Aorta (tissue), 5 donors: ENCODE measurements at regions not wholly inside any gene's neighbourhood (a gene's known extent, or its start where the extent isn't known, plus 50 kb on each side); places are given as distances from the start of the nearest gene placed in this dataset.

ENCODE experiments used
- ATAC-seq: fragments of 200-7000 bp; cut with Tn5 transposase; one replicate; pipeline ENCODE4 v1.9.1; 2022; ENCODE audit warnings: moderate library complexity; ENCODE audit not compliant: low FRiP score
- DNase-seq, 2 donors: peaks; one replicate each; pipeline ENCODE4 v3.0.0-alpha.2; 2020
- H3K27ac ChIP-seq, 2 donors: one replicate each; pipeline ENCODE4 v1.5.1; 2013; ENCODE audit warnings: low read length in 2 of 2, mild to moderate bottlenecking in 2 of 2, moderate library complexity in 2 of 2, control low read depth in 1 of 2, inconsistent platforms in 1 of 2, low read depth in 1 of 2
- H3K27me3 ChIP-seq, 2 donors: one replicate each; pipeline ENCODE4 v1.6.1; 2013; ENCODE audit warnings: control low read depth in 1 of 2, low read length in 1 of 2, mild to moderate bottlenecking in 1 of 2, moderate library complexity in 1 of 2; ENCODE audit not compliant: insufficient read depth in 2 of 2, control insufficient read depth in 1 of 2
- H3K36me3 ChIP-seq, 2 donors: one replicate each; pipeline ENCODE4 v1.6.1; 2013; ENCODE audit warnings: control low read depth in 1 of 2, low read length in 1 of 2, mild to moderate bottlenecking in 1 of 2; ENCODE audit not compliant: insufficient read depth in 2 of 2, control insufficient read depth in 1 of 2
- H3K4me1 ChIP-seq, 2 donors: one replicate each; pipeline ENCODE4 v1.6.1; 2013; ENCODE audit warnings: low read length in 2 of 2, control low read depth in 1 of 2, mild to moderate bottlenecking in 1 of 2, moderate library complexity in 1 of 2; ENCODE audit not compliant: insufficient read depth in 2 of 2, control insufficient read depth in 1 of 2
- H3K4me3 ChIP-seq, 2 donors: one replicate each; pipeline ENCODE4 v1.5.1; 2013; ENCODE audit warnings: low read length in 2 of 2, control low read depth in 1 of 2, mild to moderate bottlenecking in 1 of 2
- H3K9me3 ChIP-seq: one replicate; pipeline ENCODE4 v1.6.1; 2013; ENCODE audit warnings: mild to moderate bottlenecking, low read length; ENCODE audit not compliant: control insufficient read depth
- WGBS, 2 donors: extraction: QIAGEN DNeasy Blood & Tissue Kit; methylation state at CpG; one replicate each; pipeline ENCODE4 v1.1.7; 2013; 5-methylcytosine and 5-hydroxymethylcytosine counted together
- intact Hi-C, 2 donors: fragments of 100-400 bp; cut with DNase I; formaldehyde crosslinking; loops; one replicate each; pipeline versions ENCODE4 v1.14.2 to v1.15.0; 2022
- donor health status: healthy with polysubstance abuse.
- donor health status: Bipolar disorder and iron deficiency.
- donor health status: DM: no; HTN: no; CAD: no.
- donor health status: DM: no; HTN: no; CAD: no.
- donor health status: DM: yes; HTN: yes; CAD: no.

DNA sequence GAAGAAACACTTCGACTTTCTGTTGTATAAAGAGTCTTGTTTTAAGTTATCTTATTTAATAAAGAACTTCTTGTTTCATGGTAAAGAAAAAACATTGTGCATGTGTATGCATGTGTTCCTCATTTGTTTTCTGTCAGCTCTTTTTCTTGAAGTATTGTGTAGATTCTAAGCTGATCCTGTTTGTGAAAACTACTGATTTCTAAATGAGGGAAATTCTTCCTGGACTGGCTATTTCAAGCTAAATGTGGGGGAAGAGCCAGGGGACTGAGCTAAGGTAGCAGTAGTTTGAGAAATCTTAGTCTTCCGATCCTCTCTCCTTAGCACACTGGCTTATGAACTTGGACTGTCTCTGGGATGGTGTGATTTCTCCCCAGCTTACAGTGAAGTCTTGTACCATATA is 56.4 kb upstream of the RBMS1 start:
- no peaks in the 10 kb centered on the region for H3K4me1 ChIP-seq
- no peaks in the 10 kb centered on the region for H3K9me3 ChIP-seq
- WGBS, 2 donors, result 86% methylated on average over 2 of the region's 2 CpGs
- no peak overlapping the region for H3K4me3 ChIP-seq
- ATAC-seq, result no peak
- DNase-seq, result no peak
- H3K27me3 ChIP-seq, result no peaks in the 10 kb centered on the region
- no peak overlapping the region for H3K27ac ChIP-seq
- H3K36me3 ChIP-seq, result no peaks in the 10 kb centered on the region
- intact Hi-C loops, result no loop called here

DNA sequence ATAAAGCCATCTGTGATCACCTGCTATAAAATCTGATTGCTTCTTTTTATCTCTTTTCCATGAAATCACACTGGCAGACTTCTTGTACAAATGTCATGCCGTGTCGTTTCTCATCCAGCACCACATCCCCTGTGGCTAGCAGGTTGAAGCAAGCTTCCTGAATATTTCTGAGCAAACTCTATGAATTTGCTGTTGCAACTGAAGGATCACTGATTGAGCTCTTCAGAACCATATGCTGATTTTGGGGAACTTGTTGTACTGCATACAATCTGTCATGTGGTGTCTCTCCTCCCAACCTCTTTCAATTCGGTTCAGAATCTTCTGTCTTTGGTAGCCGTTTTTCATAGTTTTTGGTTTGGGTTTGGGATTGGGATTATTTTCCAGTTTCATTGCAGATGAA is 57.7 kb upstream of the RBMS1 start:
- intact Hi-C loops, result no loop called here
- DNase-seq (no peak), ATAC-seq (no peak)
- Histone ChIP-seq H3K27ac (no peak overlapping the region), H3K36me3 (no peaks in the 10 kb centered on the region), H3K4me3 (no peak overlapping the region), H3K9me3 (no peaks in the 10 kb centered on the region), H3K4me1 (no peaks in the 10 kb centered on the region), H3K27me3 (no peaks in the 10 kb centered on the region)
- 65 to 67% methylated on average over 4 of the region's 4 CpGs for WGBS, 2 donors

DNA sequence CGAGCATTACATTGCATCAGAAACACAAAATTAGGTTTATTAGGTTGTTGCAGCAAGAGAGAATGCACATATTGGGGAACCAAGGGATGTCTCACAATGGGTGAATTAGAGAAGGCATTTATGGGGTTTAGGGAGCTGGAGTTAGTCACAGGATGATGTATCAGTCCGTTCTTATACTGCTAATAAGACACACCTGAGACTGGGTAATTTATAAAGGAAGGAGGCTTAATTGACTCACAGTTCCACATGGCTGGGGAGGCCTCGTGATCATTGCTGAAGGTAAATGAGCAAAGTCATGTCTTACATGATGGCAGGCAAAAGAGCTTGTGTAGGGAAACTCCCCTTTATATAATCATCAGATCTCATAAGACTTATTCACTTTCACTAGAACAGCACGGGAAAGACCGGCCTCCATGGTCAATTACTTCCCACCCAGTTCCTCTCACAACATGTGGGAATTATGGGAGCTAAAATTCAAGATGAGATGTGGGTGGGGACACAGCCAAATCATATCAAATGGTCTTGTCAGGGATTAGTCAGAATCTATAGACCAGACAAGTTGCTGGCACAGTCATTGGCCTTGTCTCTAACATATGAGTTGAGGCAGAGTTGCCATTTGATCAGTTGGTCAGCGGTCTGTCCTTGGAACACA is 61.9 kb upstream of the RBMS1 start:
- DNase-seq, result no peak
- no peaks in the 10 kb centered on the region for H3K4me1 ChIP-seq
- intact Hi-C loops, result no loop called here
- no peak overlapping the region for H3K4me3 ChIP-seq
- no peaks in the 10 kb centered on the region for H3K36me3 ChIP-seq
- no peaks in the 10 kb centered on the region for H3K9me3 ChIP-seq
- H3K27ac ChIP-seq, result no peak overlapping the region
- no peaks in the 10 kb centered on the region for H3K27me3 ChIP-seq
- 96 to 98% methylated on average over 6 of the region's 6 CpGs for WGBS, 2 donors
- no peak for ATAC-seq

DNA sequence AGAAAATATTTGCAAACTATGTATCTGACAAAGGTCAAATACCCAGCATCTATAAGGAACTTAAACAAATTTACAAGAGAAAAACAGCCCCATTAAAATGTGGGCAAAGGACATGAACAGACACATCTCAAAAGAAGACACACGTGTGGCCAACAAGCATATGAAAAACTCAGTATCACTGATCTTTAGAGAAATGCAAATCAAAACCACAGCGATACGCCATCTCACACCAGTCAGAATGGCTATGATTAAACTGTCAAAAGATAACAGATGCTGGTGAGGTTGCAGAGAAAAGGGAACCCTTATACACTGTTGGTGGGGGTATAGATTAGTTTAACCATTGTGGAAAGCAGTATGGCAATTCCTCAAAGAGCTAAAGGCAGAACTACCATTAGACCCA is 64.3 kb upstream of the RBMS1 start:
- Histone ChIP-seq H3K9me3 (no peaks in the 10 kb centered on the region), H3K4me1 (no peaks in the 10 kb centered on the region), H3K4me3 (no peak overlapping the region), H3K36me3 (no peaks in the 10 kb centered on the region), H3K27me3 (no peaks in the 10 kb centered on the region), H3K27ac (no peak overlapping the region)
- intact Hi-C loops, result no loop called here
- no peak for DNase-seq
- WGBS, 2 donors, result 95 to 98% methylated on average over 3 of the region's 3 CpGs
- ATAC-seq, result no peak

- Histone ChIP-seq H3K4me1 (no peaks in the 10 kb centered on the region), H3K27me3 (no peaks in the 10 kb centered on the region), H3K27ac (no peak overlapping the region), H3K4me3 (no peak overlapping the region), H3K9me3 (no peaks in the 10 kb centered on the region), H3K36me3 (no peaks in the 10 kb centered on the region)
- DNase-seq (no peak), ATAC-seq (no peak)
- intact Hi-C loops, result no loop called here
- 96% methylated on average over 5 of the region's 5 CpGs for whole genome bisulfite sequencing, 2 donors
These were observed 64.9 kb upstream of the RBMS1 start for GRCh38 chr2:160558531-160558930.

GRCh38 chr2:160561551-160562295 is 68.1 kb upstream of the RBMS1 start:
- no peak overlapping the region for H3K4me3 ChIP-seq
- DNase-seq (no peak), ATAC-seq (no peak)
- H3K9me3 ChIP-seq, result no peaks in the 10 kb centered on the region
- H3K36me3 ChIP-seq, result no peaks in the 10 kb centered on the region
- no peaks in the 10 kb centered on the region for H3K4me1 ChIP-seq
- H3K27me3 ChIP-seq, result no peaks in the 10 kb centered on the region
- intact Hi-C loops, result no loop called here
- 43 to 48% methylated on average over 4 of the region's 4 CpGs for WGBS, 2 donors
- H3K27ac ChIP-seq, result no peak overlapping the region

- intact Hi-C loops, result no loop called here
These were observed 69.1 kb upstream of the RBMS1 start for GRCh38 chr2:160562730-160563129.

GRCh38 chr2:160564591-160564990 is 71.0 kb upstream of the RBMS1 start:
- Histone ChIP-seq H3K36me3 (no peaks in the 10 kb centered on the region), H3K27me3 (no peaks in the 10 kb centered on the region), H3K4me1 (no peaks in the 10 kb centered on the region), H3K4me3 (no peak overlapping the region), H3K9me3 (no peaks in the 10 kb centered on the region), H3K27ac (no peak overlapping the region)
- DNase-seq (no peak), ATAC-seq (no peak)
- intact Hi-C loops, result no loop called here

More at GRCh38 chr2:160562730-160563129, 69.1 kb upstream of the RBMS1 start:
- Histone ChIP-seq H3K4me3 (no peak overlapping the region), H3K27me3 (no peaks in the 10 kb centered on the region), H3K36me3 (no peaks in the 10 kb centered on the region), H3K4me1 (no peaks in the 10 kb centered on the region), H3K27ac (no peak overlapping the region), H3K9me3 (no peaks in the 10 kb centered on the region)
- 94 to 98% methylated on average over 2 of the region's 2 CpGs for WGBS, 2 donors
- no peak for ATAC-seq
- DNase-seq, result no peak

DNA sequence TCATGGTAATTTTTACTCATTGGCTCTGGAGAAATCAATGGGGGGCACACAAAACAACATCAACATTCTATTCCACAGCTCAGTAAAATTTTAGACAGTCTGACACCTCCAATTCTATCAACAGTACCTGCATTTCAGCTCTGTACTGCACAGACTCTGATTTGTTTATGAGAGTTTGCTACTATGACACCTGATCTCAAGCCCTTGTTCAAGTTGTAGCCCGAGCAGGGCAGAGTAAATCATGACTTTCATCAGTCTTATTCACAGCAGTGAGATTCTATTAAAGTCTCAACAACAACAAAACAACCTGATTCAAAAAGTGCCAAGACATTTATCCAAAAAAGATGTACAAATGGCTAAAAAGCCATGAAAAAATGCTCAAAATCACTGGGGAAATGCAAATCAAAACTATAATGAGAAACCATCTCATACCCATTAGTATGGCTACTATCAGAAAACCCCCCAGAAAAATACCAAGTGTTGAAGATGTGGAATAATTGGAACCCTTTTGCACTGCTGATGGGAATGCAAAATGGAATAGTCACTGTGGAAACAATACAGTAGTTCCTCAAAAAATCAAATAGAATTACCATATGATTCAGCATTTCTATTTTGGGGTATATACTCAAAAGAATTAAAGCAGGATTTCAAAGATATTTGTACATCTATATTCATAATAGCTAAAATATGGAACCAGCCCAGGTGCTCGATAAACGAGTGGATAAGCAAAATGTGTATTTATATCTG is 71.7 kb upstream of the RBMS1 start:
- no peak overlapping the region for H3K4me3 ChIP-seq
- H3K27me3 ChIP-seq, result no peaks in the 10 kb centered on the region
- DNase-seq (no peak), ATAC-seq (no peak)
- intact Hi-C loops, result no loop called here
- H3K4me1 ChIP-seq, result no peaks in the 10 kb centered on the region
- 89 to 92% methylated on average over 3 of the region's 3 CpGs for WGBS, 2 donors
- H3K27ac ChIP-seq, result no peak overlapping the region
- no peaks in the 10 kb centered on the region for H3K36me3 ChIP-seq
- H3K9me3 ChIP-seq, result no peaks in the 10 kb centered on the region
